Tibial nerve (tissue), 4 donors: ENCODE measurements at regions not wholly inside any gene's neighbourhood (a gene's known extent, or its start where the extent isn't known, plus 50 kb on each side); places are given as distances from the start of the nearest gene placed in this dataset.

Experiments
- CTCF ChIP-seq, 5 experiments: fragments of 200-600 bp in 3 of 5; fragments of 450-650 bp in 2 of 5; sonication (generic) in 3 of 5; IDR thresholded peaks; one replicate each; pipeline ENCODE4 v1.5.1; 2016 to 2019; ENCODE audit warnings: antibody characterized with exemption in 5 of 5, mild to moderate bottlenecking in 3 of 5, moderate library complexity in 2 of 5
- EP300 ChIP-seq, 2 donors: sonication (generic); formaldehyde crosslinking; IDR thresholded peaks; one replicate each; pipeline ENCODE4 v1.6.1; 2017; ENCODE audit warnings: antibody characterized with exemption in 2 of 2, mild to moderate bottlenecking in 1 of 2
- POLR2A ChIP-seq, 2 donors: fragments of 450-650 bp; IDR thresholded peaks; one replicate each; pipeline ENCODE4 v1.6.1; 2017; ENCODE audit warnings: antibody characterized with exemption in 2 of 2, mild to moderate bottlenecking in 2 of 2, moderate library complexity in 2 of 2

DNA sequence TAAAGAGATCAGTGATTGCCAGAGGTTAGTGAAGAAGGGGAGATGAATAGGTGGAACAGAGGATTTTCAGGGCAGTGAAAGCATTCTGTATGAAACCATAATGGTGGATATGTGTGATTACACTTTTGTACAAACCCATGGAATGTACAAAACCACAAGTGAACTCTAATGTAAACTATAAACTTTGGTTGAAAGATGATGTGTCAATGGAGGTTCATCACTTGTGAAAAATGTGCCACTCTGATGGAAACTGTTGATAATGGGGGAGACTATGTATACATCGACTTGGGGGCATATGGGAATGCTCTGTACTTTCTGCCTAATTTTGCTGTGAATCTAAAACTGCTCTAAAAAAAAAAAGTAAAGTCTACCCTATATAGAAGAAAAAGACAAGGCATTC is 68.7 kb upstream of the ARHGEF3 start:
- TF ChIP-seq CTCF (IDR thresholded peaks at IDR 0.05) (no peak), EP300 (IDR thresholded peaks at IDR 0.05) (no peak), POLR2A (IDR thresholded peaks at IDR 0.05) (no peak)
